PC-9 (cell line): ENCODE measurements at regions not wholly inside any gene's neighbourhood (a gene's known extent, or its start where the extent isn't known, plus 50 kb on each side); places are given as distances from the start of the nearest gene placed in this dataset.

ENCODE experiments used
- BruUV-seq: library from RNA; stranded (reverse); fragments of 400-500 nt; replicated peaks from 2 replicates; lab custom pipeline; 2021; lab: Mats Ljungman, UMichigan
- CTCF ChIA-PET: fragments of 300-600 bp; sonication (Branson Sonifier 250); formaldehyde crosslinking; loops from one replicate; lab custom pipeline; 2022; ENCODE audit warnings: antibody characterized with exemption; lab: Charles Lee
- POLR2A ChIA-PET: fragments of 300-600 bp; sonication (Branson Sonifier 250); formaldehyde crosslinking; loops from one replicate; lab custom pipeline; 2022; ENCODE audit warnings: antibody characterized with exemption; ENCODE audit not compliant: unreplicated experiment; lab: Charles Lee
- DNase-seq, 2 experiments: peaks; one replicate each; pipeline versions ENCODE4 v3.0.0 to v3.0.0-alpha.2; 2015 to 2022; ENCODE audit warnings: mixed read lengths in 1 of 2
- H2AFZ ChIP-seq: fragments of 200-600 bp; sonication (generic); 2 replicates; pipeline ENCODE4 v1.8.1; 2017; ENCODE audit warnings: antibody characterized with exemption
- H3F3A ChIP-seq: fragments of 200-600 bp; sonication (generic); 2 replicates; pipeline ENCODE4 v1.8.1; 2017; ENCODE audit warnings: antibody characterized with exemption, mild to moderate bottlenecking, low read depth; ENCODE audit not compliant: insufficient read depth
- H3K27ac ChIP-seq: fragments of 200-600 bp; sonication (generic); 2 replicates; pipeline ENCODE4 v1.6.1; 2016; ENCODE audit warnings: mixed run types
- H3K27me3 ChIP-seq: fragments of 200-600 bp; sonication (generic); 2 replicates; pipeline ENCODE4 v1.6.1; 2016; ENCODE audit warnings: low read depth, mixed run types; ENCODE audit not compliant: insufficient read depth
- H3K36me3 ChIP-seq: fragments of 200-600 bp; sonication (generic); 2 replicates; pipeline ENCODE4 v1.6.1; 2016; ENCODE audit warnings: low read depth, mixed run types
- H3K4me1 ChIP-seq: fragments of 200-600 bp; sonication (generic); replicated peaks from 2 replicates; pipeline ENCODE4 v1.6.1; 2016; ENCODE audit warnings: mixed run types; ENCODE audit not compliant: insufficient read depth
- H3K4me2 ChIP-seq: fragments of 200-600 bp; sonication (generic); 2 replicates; pipeline ENCODE4 v1.6.1; 2017; ENCODE audit warnings: mixed run types
- H3K4me3 ChIP-seq: fragments of 200-600 bp; sonication (generic); 2 replicates; pipeline ENCODE4 v1.6.1; 2016; ENCODE audit warnings: mixed run types
- H3K79me2 ChIP-seq: fragments of 200-600 bp; sonication (generic); 2 replicates; pipeline ENCODE4 v1.6.1; 2017; ENCODE audit warnings: low read depth, mixed run types
- H3K9me2 ChIP-seq: fragments of 200-600 bp; sonication (generic); 2 replicates; pipeline ENCODE4 v1.8.1; 2017; ENCODE audit warnings: mild to moderate bottlenecking; ENCODE audit not compliant: insufficient read depth
- H3K9me3 ChIP-seq: fragments of 200-600 bp; sonication (generic); 2 replicates; pipeline ENCODE4 v1.8.1; 2016; ENCODE audit warnings: low read depth; ENCODE audit not compliant: insufficient read depth
- H4K20me1 ChIP-seq: fragments of 200-600 bp; sonication (generic); 2 replicates; pipeline ENCODE4 v1.8.1; 2017; ENCODE audit not compliant: insufficient read depth
- EZH2 ChIP-seq: fragments of 200-600 bp; sonication (generic); IDR thresholded peaks from 2 replicates; pipeline ENCODE4 v1.8.0; 2017; ENCODE audit warnings: antibody characterized with exemption, low read depth
- intact Hi-C: fragments of 100-400 bp; cut with micrococcal nuclease; formaldehyde crosslinking; loops from one replicate; pipeline ENCODE4 v1.10.0; 2022; ENCODE audit not compliant: unreplicated experiment
- TF ChIP-seq, protein P1 (sequence below): fragments of 200-600 bp; sonication (generic); conservative IDR thresholded peaks from 2 replicates; pipeline ENCODE4 v1.6.1; 2017; ENCODE audit warnings: mixed run types, antibody characterized with exemption, mild to moderate bottlenecking, moderate library complexity

GRCh38 chr2:215773728-215774127, 239.6 kb downstream of the MREG start:
- TF ChIP-seq EZH2: no peak
- TF ChIP-seq, protein P1, sequence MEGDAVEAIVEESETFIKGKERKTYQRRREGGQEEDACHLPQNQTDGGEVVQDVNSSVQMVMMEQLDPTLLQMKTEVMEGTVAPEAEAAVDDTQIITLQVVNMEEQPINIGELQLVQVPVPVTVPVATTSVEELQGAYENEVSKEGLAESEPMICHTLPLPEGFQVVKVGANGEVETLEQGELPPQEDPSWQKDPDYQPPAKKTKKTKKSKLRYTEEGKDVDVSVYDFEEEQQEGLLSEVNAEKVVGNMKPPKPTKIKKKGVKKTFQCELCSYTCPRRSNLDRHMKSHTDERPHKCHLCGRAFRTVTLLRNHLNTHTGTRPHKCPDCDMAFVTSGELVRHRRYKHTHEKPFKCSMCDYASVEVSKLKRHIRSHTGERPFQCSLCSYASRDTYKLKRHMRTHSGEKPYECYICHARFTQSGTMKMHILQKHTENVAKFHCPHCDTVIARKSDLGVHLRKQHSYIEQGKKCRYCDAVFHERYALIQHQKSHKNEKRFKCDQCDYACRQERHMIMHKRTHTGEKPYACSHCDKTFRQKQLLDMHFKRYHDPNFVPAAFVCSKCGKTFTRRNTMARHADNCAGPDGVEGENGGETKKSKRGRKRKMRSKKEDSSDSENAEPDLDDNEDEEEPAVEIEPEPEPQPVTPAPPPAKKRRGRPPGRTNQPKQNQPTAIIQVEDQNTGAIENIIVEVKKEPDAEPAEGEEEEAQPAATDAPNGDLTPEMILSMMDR: no peak
- no peaks in the 10 kb centered on the region for H3F3A ChIP-seq
- no peaks in the 10 kb centered on the region for H3K9me2 ChIP-seq
- H3K27me3 ChIP-seq: no peaks in the 10 kb centered on the region
- no TSS peak for BruUV-seq
- POLR2A ChIA-PET: no interaction called here
- no peaks in the 10 kb centered on the region for H4K20me1 ChIP-seq
- no peak overlapping the region for H3K27ac ChIP-seq
- intact Hi-C loops: no loop called here
- no peak overlapping the region for H3K4me2 ChIP-seq
- H3K9me3 ChIP-seq: peaks cover 4% of the 10 kb centered on the region; the same call in 1 of the 2 replicates
- H3K4me1 ChIP-seq: peaks cover 22% of the 10 kb centered on the region; the same call in 1 of the 2 replicates
- peak; percentile 33 to 55 for DNase-seq
- CTCF ChIA-PET: no interaction called here
- no peaks in the 10 kb centered on the region for H3K36me3 ChIP-seq
- no peaks in the 10 kb centered on the region for H3K79me2 ChIP-seq
- H3K4me3 ChIP-seq: no peak overlapping the region
- no peak overlapping the region for H2AFZ ChIP-seq

DNA sequence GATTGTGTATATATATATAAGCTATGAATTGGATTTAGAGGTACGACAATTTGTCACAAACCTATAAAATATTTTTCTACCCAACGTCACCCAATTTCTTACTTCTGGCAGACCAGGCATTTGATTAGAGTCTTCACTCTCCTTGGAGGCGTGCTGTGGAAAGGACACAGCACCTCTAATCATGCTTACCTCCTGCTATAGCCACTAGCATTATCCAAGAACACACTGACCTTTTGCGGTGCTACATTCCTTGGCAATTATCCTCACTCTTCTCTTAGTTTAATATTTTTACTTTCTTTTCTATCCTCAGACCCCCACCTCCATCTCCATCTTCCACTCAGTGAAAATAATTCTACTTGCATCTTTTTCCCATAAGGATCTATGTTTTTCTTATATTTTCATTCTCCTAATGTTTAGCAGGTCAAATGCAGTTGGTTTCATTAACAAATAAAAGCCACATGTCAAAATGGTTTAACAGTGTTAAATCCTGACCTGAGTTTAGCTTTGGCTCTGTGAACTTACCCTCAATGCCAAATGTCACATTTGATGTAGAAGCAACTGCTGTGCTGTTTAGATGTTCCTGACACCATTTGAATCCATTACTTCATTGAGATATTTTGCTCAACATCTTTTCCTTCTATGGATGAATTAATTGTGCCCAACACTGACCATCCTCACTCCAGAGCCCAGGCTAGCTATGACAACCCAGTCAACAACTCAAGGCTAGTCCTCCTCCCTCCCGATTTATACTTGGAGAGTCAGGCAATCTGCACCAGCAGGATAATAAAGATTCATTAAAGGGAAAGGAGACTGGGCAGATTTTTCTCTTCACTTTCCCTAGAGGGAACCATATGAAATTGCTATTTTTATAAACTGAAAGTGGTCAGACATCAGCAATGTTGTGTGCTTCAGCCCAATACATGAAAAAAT, 240.5 kb downstream of the MREG start:
- no peak overlapping the region for H2AFZ ChIP-seq
- POLR2A ChIA-PET: no interaction called here
- DNase-seq: no peak
- H4K20me1 ChIP-seq: no peaks in the 10 kb centered on the region
- TF ChIP-seq, protein P1: no peak
- TF ChIP-seq EZH2: no peak
- no peak overlapping the region for H3K4me2 ChIP-seq
- no peaks in the 10 kb centered on the region for H3K9me2 ChIP-seq
- CTCF ChIA-PET: interaction anchor here (0.5 kb wide), 1 partner anchor 154 kb away, joined by 6 read pairs; no protein-coding TSS in a partner anchor
- no peaks in the 10 kb centered on the region for H3K79me2 ChIP-seq
- H3F3A ChIP-seq: no peaks in the 10 kb centered on the region
- intact Hi-C loops: no loop called here
- H3K4me1 ChIP-seq: peaks cover 22% of the 10 kb centered on the region; the same call in 1 of the 2 replicates
- H3K27me3 ChIP-seq: no peaks in the 10 kb centered on the region
- peaks cover 4% of the 10 kb centered on the region; the same call in 1 of the 2 replicates for H3K9me3 ChIP-seq
- H3K36me3 ChIP-seq: no peaks in the 10 kb centered on the region
- BruUV-seq: no TSS peak
- H3K27ac ChIP-seq: no peak overlapping the region
- H3K4me3 ChIP-seq: no peak overlapping the region

- Histone ChIP-seq H3K27me3 (no peaks in the 10 kb centered on the region), H3K4me2 (no peak overlapping the region), H3K9me3 (peaks cover 4% of the 10 kb centered on the region), H4K20me1 (no peaks in the 10 kb centered on the region), H3K4me1 (peaks cover 22% of the 10 kb centered on the region; the same call in 1 of the 2 replicates), H3K79me2 (no peaks in the 10 kb centered on the region), H3K4me3 (no peak overlapping the region), H3K36me3 (no peaks in the 10 kb centered on the region), H3F3A (no peaks in the 10 kb centered on the region), H2AFZ (no peak overlapping the region), H3K9me2 (no peaks in the 10 kb centered on the region), H3K27ac (peak overlapping the region; percentile 15; the same call in 1 of the 2 replicates)
- no peak for TF ChIP-seq EZH2
- TF ChIP-seq, protein P1: no peak
- no peak for DNase-seq
- BruUV-seq: no TSS peak
- intact Hi-C loops: no loop called here
- CTCF ChIA-PET: no interaction called here
- POLR2A ChIA-PET: no interaction called here
Observed at GRCh38 chr2:215772003-215772402, 241.3 kb downstream of the MREG start.
